ENCODE measurements at regions not wholly inside any gene's neighbourhood (a gene's known extent, or its start where the extent isn't known, plus 50 kb on each side); places are given as distances from the start of the nearest gene placed in this dataset.
"Not testable (repeated sequence)": the region's sequence is repeated elsewhere in the genome, so short reads cannot be mapped to it uniquely, and the experiment has no call there.

- DNase-seq (ENCODE audit: low read depth): peak; percentile 32
These were observed 366.8 kb upstream of the UMPS start for GRCh38 chr3:124363476-124363875.

GRCh38 chr3:124364317-124365020 is 365.8 kb upstream of the UMPS start:
- DNase-seq (ENCODE audit: low read depth): no peak
- in situ Hi-C loops (cut with HindIII; ENCODE audit: low sequenced_read_pairs): no loop called here
- H3K4me3 ChIP-seq (ENCODE audit: low read depth, low read length): no peak overlapping the region
- TF ChIP-seq CTCF (IDR thresholded peaks at IDR 0.05; ENCODE audit: low read depth, low read length, missing control alignments): no peak

More at GRCh38 chr3:124363476-124363875, 366.8 kb upstream of the UMPS start:
- H3K4me3 ChIP-seq (ENCODE audit: low read depth, low read length): no peak overlapping the region
- in situ Hi-C loops (cut with HindIII; ENCODE audit: low sequenced_read_pairs): no loop called here
- no peak for TF ChIP-seq CTCF (IDR thresholded peaks at IDR 0.05; ENCODE audit: low read depth, low read length, missing control alignments)

GRCh38 chr3:124366655-124367054 is 363.6 kb upstream of the UMPS start:
- H3K4me3 ChIP-seq (ENCODE audit: low read depth, low read length); in situ Hi-C loops (cut with HindIII; ENCODE audit: low sequenced_read_pairs); DNase-seq (ENCODE audit: low read depth): not testable (repeated sequence)

- TF ChIP-seq CTCF (IDR thresholded peaks at IDR 0.05; ENCODE audit: low read depth, low read length, missing control alignments): no peak
- DNase-seq (ENCODE audit: low read depth): peak; percentile 36
- in situ Hi-C loops (cut with HindIII; ENCODE audit: low sequenced_read_pairs): no loop called here
- no peak overlapping the region for H3K4me3 ChIP-seq (ENCODE audit: low read depth, low read length)
These were observed 357.5 kb upstream of the UMPS start for GRCh38 chr3:124372775-124373174.

GRCh38 chr3:124373524-124373923 is 356.7 kb upstream of the UMPS start:
- H3K4me3 ChIP-seq (ENCODE audit: low read depth, low read length): no peak overlapping the region
- TF ChIP-seq CTCF (IDR thresholded peaks at IDR 0.05; ENCODE audit: low read depth, low read length, missing control alignments): no peak
- in situ Hi-C loops (cut with HindIII; ENCODE audit: low sequenced_read_pairs): no loop called here
- DNase-seq (ENCODE audit: low read depth): no peak

- no peak for DNase-seq (ENCODE audit: low read depth)
- in situ Hi-C loops (cut with HindIII; ENCODE audit: low sequenced_read_pairs): no loop called here
- H3K4me3 ChIP-seq (ENCODE audit: low read depth, low read length): no peak overlapping the region
- TF ChIP-seq CTCF (IDR thresholded peaks at IDR 0.05; ENCODE audit: low read depth, low read length, missing control alignments): no peak
These were observed 355.7 kb upstream of the UMPS start for GRCh38 chr3:124374583-124374982.

GRCh38 chr3:124381575-124382333 is 348.5 kb upstream of the UMPS start:
- no peak for DNase-seq (ENCODE audit: low read depth)
- no peak overlapping the region for H3K4me3 ChIP-seq (ENCODE audit: low read depth, low read length)
- TF ChIP-seq CTCF (IDR thresholded peaks at IDR 0.05; ENCODE audit: low read depth, low read length, missing control alignments): no peak
- in situ Hi-C loops (cut with HindIII; ENCODE audit: low sequenced_read_pairs): no loop called here
